T-helper 2 cell (primary cell): ENCODE measurements at regions not wholly inside any gene's neighbourhood (a gene's known extent, or its start where the extent isn't known, plus 50 kb on each side); places are given as distances from the start of the nearest gene placed in this dataset.
"Not testable (repeated sequence)": the region's sequence is repeated elsewhere in the genome, so short reads cannot be mapped to it uniquely, and the experiment has no call there.

Source experiments
- DNase-seq, 5 experiments: peaks; one replicate each; pipeline versions ENCODE4 v3.0.0 to v3.0.0-alpha.2; 2012 to 2022

- DNase-seq: no peak
These were observed 54.5 kb upstream of the HS3ST4 start for GRCh38 chr16:25637236-25637635.

- DNase-seq: no peak
These were observed 55.1 kb upstream of the HS3ST4 start for GRCh38 chr16:25636662-25637061.

- no peak for DNase-seq
These were observed 56.3 kb upstream of the HS3ST4 start for GRCh38 chr16:25635454-25635853.

- DNase-seq: no peak
These were observed 58.2 kb upstream of the HS3ST4 start for GRCh38 chr16:25633549-25633948.

GRCh38 chr16:25628766-25629165 lies 63.0 kb upstream of the HS3ST4 start:
- no peak for DNase-seq

GRCh38 chr16:25627641-25628040 lies 64.1 kb upstream of the HS3ST4 start:
- DNase-seq: no peak

GRCh38 chr16:25626172-25626571 lies 65.6 kb upstream of the HS3ST4 start:
- no peak for DNase-seq

- DNase-seq: no peak
These were observed 66.1 kb upstream of the HS3ST4 start for GRCh38 chr16:25625620-25626019.

- no peak for DNase-seq
These were observed 77.0 kb upstream of the HS3ST4 start for GRCh38 chr16:25614716-25615265.

GRCh38 chr16:25613931-25614330 lies 77.8 kb upstream of the HS3ST4 start:
- DNase-seq: no peak

GRCh38 chr16:25608002-25608401 lies 83.8 kb upstream of the HS3ST4 start:
- no peak for DNase-seq

GRCh38 chr16:25606069-25606468 lies 85.7 kb upstream of the HS3ST4 start:
- no peak for DNase-seq

GRCh38 chr16:25605381-25605780 lies 86.4 kb upstream of the HS3ST4 start:
- DNase-seq: no peak

- not testable (repeated sequence) for DNase-seq
These were observed 90.5 kb upstream of the HS3ST4 start for GRCh38 chr16:25601306-25601705.

- DNase-seq: no peak
These were observed 95.6 kb upstream of the HS3ST4 start for GRCh38 chr16:25596194-25596593.

GRCh38 chr16:25593260-25593659 lies 98.5 kb upstream of the HS3ST4 start:
- DNase-seq: no peak

GRCh38 chr16:25587783-25588182 lies 104.0 kb upstream of the HS3ST4 start:
- DNase-seq: no peak

- no peak for DNase-seq
These were observed 104.9 kb upstream of the HS3ST4 start for GRCh38 chr16:25586826-25587225.

- DNase-seq: no peak
These were observed 106.2 kb upstream of the HS3ST4 start for GRCh38 chr16:25585526-25585925.

GRCh38 chr16:25580041-25580440 lies 111.7 kb upstream of the HS3ST4 start:
- no peak for DNase-seq

- DNase-seq: no peak
These were observed 116.4 kb upstream of the HS3ST4 start for GRCh38 chr16:25575363-25575762.

- no peak for DNase-seq
These were observed 120.0 kb upstream of the HS3ST4 start for GRCh38 chr16:25571712-25572111.

- DNase-seq: no peak
These were observed 121.6 kb upstream of the HS3ST4 start for GRCh38 chr16:25570131-25570530.

GRCh38 chr16:25568991-25569390 lies 122.8 kb upstream of the HS3ST4 start:
- DNase-seq: no peak

- DNase-seq: no peak
These were observed 125.6 kb upstream of the HS3ST4 start for GRCh38 chr16:25566183-25566582.

GRCh38 chr16:25563700-25564099 lies 128.1 kb upstream of the HS3ST4 start:
- no peak for DNase-seq
